Breast epithelium (tissue), 4 donors: ENCODE measurements at regions not wholly inside any gene's neighbourhood (a gene's known extent, or its start where the extent isn't known, plus 50 kb on each side); places are given as distances from the start of the nearest gene placed in this dataset.

ENCODE experiments used
- DNase-seq, 2 donors: peaks; one replicate each; pipeline ENCODE4 v3.0.0-alpha.2; 2019; ENCODE audit warnings: low spot score in 2 of 2
- H3K27ac ChIP-seq, 2 donors: fragments of 200-600 bp; sonication (generic) in 1 of 2; one replicate each; pipeline ENCODE4 v1.5.1; 2016 to 2019; ENCODE audit warnings: mild to moderate bottlenecking in 1 of 2
- H3K27me3 ChIP-seq, 2 donors: fragments of 200-600 bp; sonication (generic) in 1 of 2; one replicate each; pipeline versions ENCODE4 v1.5.1 to v1.6.0; 2017 to 2019; ENCODE audit warnings: control low read depth in 1 of 2, mild to moderate bottlenecking in 1 of 2
- H3K36me3 ChIP-seq: fragments of 200-600 bp; one replicate; pipeline ENCODE4 v1.5.1; 2019
- H3K4me1 ChIP-seq, 2 donors: fragments of 200-600 bp; sonication (generic); one replicate each; pipeline ENCODE4 v1.5.1; 2016 to 2019; ENCODE audit warnings: control low read depth in 1 of 2
- H3K4me3 ChIP-seq, 3 donors: fragments of 200-600 bp; sonication (generic); 1 replicate in 2 of 3; 2 replicates in 1 of 3; pipeline ENCODE4 v1.5.1; 2016 to 2019; ENCODE audit warnings: mild to moderate bottlenecking in 3 of 3, moderate library complexity in 2 of 3
- H3K9me3 ChIP-seq, 2 donors: fragments of 200-600 bp; sonication (generic) in 1 of 2; one replicate each; pipeline ENCODE4 v1.5.1; 2016 to 2019; ENCODE audit warnings: control low read depth in 1 of 2
- CTCF ChIP-seq, 3 donors: fragments of 450-650 bp; IDR thresholded peaks; one replicate each; pipeline ENCODE4 v1.5.1; 2016 to 2017; ENCODE audit warnings: antibody characterized with exemption in 3 of 3, mild to moderate bottlenecking in 3 of 3, moderate library complexity in 3 of 3
- POLR2A ChIP-seq: fragments of 450-650 bp; IDR thresholded peaks from one replicate; pipeline ENCODE4 v1.6.1; 2016; ENCODE audit warnings: antibody characterized with exemption, mild to moderate bottlenecking, moderate library complexity
- POLR2AphosphoS5 ChIP-seq, 3 donors: sonication (generic); formaldehyde crosslinking; IDR thresholded peaks; one replicate each; pipeline ENCODE4 v1.6.1; 2017; ENCODE audit warnings: antibody characterized with exemption in 3 of 3
- intact Hi-C: fragments of 100-400 bp; cut with DNase I; formaldehyde crosslinking; loops from one replicate; pipeline ENCODE4 v1.15.1; 2023; ENCODE audit warnings: low total_unique reads

DNA sequence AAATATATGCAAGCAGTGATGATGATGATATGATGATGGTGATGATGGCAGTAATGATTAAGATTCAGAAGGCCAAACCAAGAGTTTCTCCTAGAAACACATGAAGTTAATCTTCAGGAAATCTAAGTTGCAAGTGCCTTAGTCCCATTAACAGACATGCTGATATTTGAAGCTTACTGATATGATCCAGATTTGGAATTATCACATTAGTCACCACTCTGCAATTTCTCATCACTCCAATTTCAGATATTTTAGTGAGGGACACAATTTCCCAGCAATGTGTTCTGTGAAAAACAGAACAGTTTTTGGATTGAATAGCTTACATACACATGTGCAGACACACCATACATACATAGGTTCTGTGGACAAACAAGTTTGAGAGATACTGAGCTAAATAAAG, 411.4 kb upstream of the FAT3 start:
- no peaks in the 10 kb centered on the region for H3K9me3 ChIP-seq
- intact Hi-C loops = no loop called here
- no peaks in the 10 kb centered on the region for H3K36me3 ChIP-seq
- no peaks in the 10 kb centered on the region for H3K4me1 ChIP-seq
- TF ChIP-seq POLR2A = no peak
- no peaks in the 10 kb centered on the region for H3K27me3 ChIP-seq
- H3K4me3 ChIP-seq = no peak overlapping the region
- DNase-seq = no peak
- no peak overlapping the region for H3K27ac ChIP-seq

- no peaks in the 10 kb centered on the region for H3K9me3 ChIP-seq
- DNase-seq = no peak
- intact Hi-C loops = no loop called here
- no peaks in the 10 kb centered on the region for H3K27me3 ChIP-seq
- no peak overlapping the region for H3K4me3 ChIP-seq
- TF ChIP-seq CTCF (IDR thresholded peaks at IDR 0.05) (no peak), POLR2A (no peak), POLR2AphosphoS5 (IDR thresholded peaks at IDR 0.05) (no peak)
- no peaks in the 10 kb centered on the region for H3K4me1 ChIP-seq
- no peak overlapping the region for H3K27ac ChIP-seq
- no peaks in the 10 kb centered on the region for H3K36me3 ChIP-seq
These were observed 413.7 kb upstream of the FAT3 start for GRCh38 chr11:91810871-91811270.

DNA sequence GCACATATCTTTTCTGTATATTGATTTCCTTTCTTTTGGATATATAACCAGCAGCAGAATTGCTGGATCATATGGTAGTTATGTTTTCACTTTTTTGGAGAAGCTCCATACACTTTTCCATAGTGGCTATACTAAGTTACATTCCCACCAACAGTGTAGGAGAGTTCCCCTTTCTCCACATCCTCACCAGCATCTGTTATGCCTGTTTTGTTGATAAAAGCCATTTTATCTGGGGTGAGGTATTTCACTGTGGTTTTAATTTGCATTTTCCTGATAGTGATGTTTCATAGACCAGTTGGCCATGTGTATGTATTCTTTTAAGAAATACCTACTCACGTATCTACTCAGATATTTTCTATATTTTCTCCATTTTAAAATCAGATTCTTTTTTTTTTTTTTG, 419.3 kb upstream of the FAT3 start:
- Histone ChIP-seq H3K9me3 (no peaks in the 10 kb centered on the region), H3K4me3 (no peak overlapping the region), H3K27me3 (no peaks in the 10 kb centered on the region), H3K4me1 (no peaks in the 10 kb centered on the region), H3K27ac (no peak overlapping the region), H3K36me3 (no peaks in the 10 kb centered on the region)
- intact Hi-C loops = no loop called here
- no peak for DNase-seq
- no peak for TF ChIP-seq CTCF (IDR thresholded peaks at IDR 0.05)
- no peak for TF ChIP-seq POLR2AphosphoS5 (IDR thresholded peaks at IDR 0.05)
- TF ChIP-seq POLR2A = no peak

DNA sequence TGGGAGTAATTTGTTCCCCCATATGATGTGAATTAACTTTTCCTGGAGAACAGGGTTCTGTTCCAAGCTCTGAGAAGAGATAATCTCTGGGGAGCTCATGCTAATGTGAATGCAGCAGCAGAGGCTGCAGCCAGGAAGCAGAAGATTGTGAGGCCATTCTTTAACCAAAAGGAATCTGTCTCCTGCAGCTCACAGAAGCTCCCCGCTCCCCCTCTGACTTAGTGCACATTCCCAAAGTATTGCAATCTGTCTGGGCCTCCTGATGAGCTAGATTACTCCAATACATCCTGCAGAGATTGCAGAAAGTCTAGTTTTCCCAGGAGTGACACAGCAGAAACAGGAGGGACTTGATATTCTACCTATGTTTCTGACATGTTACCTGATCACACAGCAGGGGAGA, 420.6 kb upstream of the FAT3 start:
- no peaks in the 10 kb centered on the region for H3K9me3 ChIP-seq
- H3K4me3 ChIP-seq = no peak overlapping the region
- H3K4me1 ChIP-seq = no peaks in the 10 kb centered on the region
- no peak for DNase-seq
- no peaks in the 10 kb centered on the region for H3K36me3 ChIP-seq
- intact Hi-C loops = no loop called here
- TF ChIP-seq CTCF (IDR thresholded peaks at IDR 0.05) (no peak), POLR2AphosphoS5 (IDR thresholded peaks at IDR 0.05) (no peak), POLR2A (no peak)
- H3K27me3 ChIP-seq = no peaks in the 10 kb centered on the region
- H3K27ac ChIP-seq = no peak overlapping the region

DNA sequence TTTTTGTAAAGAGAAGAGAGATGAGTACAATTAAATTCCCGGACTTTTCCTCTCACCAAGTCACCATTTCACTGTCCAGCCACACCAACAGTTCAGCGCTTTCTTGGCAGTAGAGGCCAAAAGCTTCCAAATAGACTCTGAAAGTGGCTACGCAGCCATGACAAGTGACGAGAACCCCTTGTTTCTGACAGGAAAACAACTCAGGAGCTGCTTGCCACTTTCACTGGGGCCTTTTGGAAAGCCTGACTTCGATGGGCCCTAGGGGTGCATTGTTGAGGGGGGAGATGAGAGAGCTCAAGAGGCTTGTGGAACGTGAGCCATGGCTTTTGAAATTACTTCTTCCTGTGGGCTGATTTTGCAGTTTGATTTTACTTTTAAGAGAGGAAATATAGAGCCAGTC, 422.1 kb upstream of the FAT3 start:
- no peak overlapping the region for H3K27ac ChIP-seq
- H3K9me3 ChIP-seq = no peaks in the 10 kb centered on the region
- intact Hi-C loops = no loop called here
- H3K36me3 ChIP-seq = no peaks in the 10 kb centered on the region
- H3K4me3 ChIP-seq = no peak overlapping the region
- no peaks in the 10 kb centered on the region for H3K27me3 ChIP-seq
- no peaks in the 10 kb centered on the region for H3K4me1 ChIP-seq
- no peak for TF ChIP-seq POLR2A
- TF ChIP-seq POLR2AphosphoS5 (IDR thresholded peaks at IDR 0.05) = no peak
- no peak for TF ChIP-seq CTCF (IDR thresholded peaks at IDR 0.05)
- DNase-seq = no peak

DNA sequence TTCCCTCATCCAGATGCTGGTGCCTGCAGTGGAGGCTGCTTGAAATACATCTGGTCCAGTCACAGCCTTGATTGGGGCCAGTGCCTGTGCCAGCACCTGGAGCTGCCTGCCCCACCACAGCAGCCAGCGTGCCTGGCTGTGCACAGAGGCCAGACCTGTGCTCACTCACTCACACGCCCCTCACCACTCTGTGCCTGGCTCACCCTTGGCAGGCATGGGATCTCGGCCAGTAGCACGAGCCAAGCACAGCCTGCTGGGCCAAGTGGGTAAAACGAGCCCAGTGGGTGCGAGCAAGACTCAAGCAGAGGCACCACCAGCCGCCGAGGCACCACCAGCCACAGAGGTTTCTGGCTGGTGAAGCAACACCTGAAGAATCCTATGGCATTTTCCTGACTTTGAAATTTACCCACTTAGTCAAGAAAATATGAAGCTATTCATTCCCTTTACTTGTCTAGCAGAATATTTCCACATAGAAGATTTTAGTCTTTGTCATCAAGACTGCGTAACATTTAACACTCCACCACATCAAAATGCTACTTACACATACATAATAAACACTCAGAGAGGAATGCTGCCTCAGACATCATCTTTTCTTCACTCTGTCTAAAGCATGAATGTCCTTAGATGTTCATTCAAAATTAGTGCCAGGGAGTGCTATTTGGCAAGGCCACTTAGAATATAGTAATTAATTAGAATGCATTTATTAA, 424.3 kb upstream of the FAT3 start:
- H3K9me3 ChIP-seq = no peaks in the 10 kb centered on the region
- H3K27ac ChIP-seq = no peak overlapping the region
- H3K36me3 ChIP-seq = no peaks in the 10 kb centered on the region
- DNase-seq = no peak
- TF ChIP-seq POLR2AphosphoS5 (IDR thresholded peaks at IDR 0.05) (no peak), CTCF (IDR thresholded peaks at IDR 0.05) (no peak), POLR2A (no peak)
- H3K27me3 ChIP-seq = no peaks in the 10 kb centered on the region
- no peaks in the 10 kb centered on the region for H3K4me1 ChIP-seq
- H3K4me3 ChIP-seq = no peak overlapping the region
- intact Hi-C loops = no loop called here
